ENCODE measurements at regions not wholly inside any gene's neighbourhood (a gene's known extent, or its start where the extent isn't known, plus 50 kb on each side); places are given as distances from the start of the nearest gene placed in this dataset.

DNA sequence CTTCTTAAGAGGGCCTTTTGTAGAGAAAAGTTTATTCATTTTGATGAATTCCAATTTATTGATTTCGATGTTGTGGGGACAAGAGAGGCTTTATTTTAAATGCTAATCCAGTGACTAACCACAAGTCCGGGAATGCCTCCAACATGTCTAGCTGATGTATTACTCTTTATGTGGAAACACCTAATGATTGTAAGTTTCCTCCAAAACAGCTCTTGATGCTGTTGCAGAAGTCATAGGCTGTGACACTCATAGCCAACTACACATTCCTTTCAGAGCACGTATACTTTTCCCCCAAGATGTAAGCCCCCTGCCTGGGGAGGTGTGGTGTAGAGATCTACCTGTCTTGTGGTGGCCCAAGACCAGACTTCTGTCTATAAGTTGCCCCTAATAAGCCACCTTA is 61.3 kb upstream of the RNF24 start:
- peak; percentile 88 to 93 for DNase-seq (ENCODE audit: low read depth in 2 of 2)
- TF ChIP-seq, protein P1, sequence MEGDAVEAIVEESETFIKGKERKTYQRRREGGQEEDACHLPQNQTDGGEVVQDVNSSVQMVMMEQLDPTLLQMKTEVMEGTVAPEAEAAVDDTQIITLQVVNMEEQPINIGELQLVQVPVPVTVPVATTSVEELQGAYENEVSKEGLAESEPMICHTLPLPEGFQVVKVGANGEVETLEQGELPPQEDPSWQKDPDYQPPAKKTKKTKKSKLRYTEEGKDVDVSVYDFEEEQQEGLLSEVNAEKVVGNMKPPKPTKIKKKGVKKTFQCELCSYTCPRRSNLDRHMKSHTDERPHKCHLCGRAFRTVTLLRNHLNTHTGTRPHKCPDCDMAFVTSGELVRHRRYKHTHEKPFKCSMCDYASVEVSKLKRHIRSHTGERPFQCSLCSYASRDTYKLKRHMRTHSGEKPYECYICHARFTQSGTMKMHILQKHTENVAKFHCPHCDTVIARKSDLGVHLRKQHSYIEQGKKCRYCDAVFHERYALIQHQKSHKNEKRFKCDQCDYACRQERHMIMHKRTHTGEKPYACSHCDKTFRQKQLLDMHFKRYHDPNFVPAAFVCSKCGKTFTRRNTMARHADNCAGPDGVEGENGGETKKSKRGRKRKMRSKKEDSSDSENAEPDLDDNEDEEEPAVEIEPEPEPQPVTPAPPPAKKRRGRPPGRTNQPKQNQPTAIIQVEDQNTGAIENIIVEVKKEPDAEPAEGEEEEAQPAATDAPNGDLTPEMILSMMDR (IDR thresholded peaks at IDR 0.05; ENCODE audit: low read depth, low read length), result no peak
- no peak overlapping the region for H3K4me3 ChIP-seq (replicated peaks in 1 of 2; ENCODE audit: low read depth in 2 of 2, low read length in 2 of 2)

DNA sequence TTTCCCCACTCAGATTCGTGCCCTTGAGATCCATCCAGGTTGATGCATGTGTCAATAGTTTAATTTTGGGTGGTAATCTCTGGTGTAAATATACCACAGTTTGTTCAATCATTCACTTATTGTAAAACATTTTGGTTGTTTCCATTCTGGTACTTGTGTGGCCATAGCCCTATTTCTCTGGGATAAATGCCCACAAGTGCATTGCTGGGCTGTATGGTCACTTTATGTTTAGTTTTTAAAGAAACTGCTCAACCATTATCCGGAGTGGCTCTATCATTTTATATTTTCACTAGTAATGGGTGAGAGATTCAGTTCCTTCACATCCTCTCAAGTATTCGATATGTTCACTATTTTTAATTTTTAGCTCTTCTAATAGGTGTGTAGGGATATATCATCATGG is 60.7 kb upstream of the RNF24 start:
- DNase-seq (ENCODE audit: low read depth in 2 of 2), result no peak
- TF ChIP-seq, protein P1 (IDR thresholded peaks at IDR 0.05; ENCODE audit: low read depth, low read length), result no peak
- no peak overlapping the region for H3K4me3 ChIP-seq (replicated peaks in 1 of 2; ENCODE audit: low read depth in 2 of 2, low read length in 2 of 2)

DNA sequence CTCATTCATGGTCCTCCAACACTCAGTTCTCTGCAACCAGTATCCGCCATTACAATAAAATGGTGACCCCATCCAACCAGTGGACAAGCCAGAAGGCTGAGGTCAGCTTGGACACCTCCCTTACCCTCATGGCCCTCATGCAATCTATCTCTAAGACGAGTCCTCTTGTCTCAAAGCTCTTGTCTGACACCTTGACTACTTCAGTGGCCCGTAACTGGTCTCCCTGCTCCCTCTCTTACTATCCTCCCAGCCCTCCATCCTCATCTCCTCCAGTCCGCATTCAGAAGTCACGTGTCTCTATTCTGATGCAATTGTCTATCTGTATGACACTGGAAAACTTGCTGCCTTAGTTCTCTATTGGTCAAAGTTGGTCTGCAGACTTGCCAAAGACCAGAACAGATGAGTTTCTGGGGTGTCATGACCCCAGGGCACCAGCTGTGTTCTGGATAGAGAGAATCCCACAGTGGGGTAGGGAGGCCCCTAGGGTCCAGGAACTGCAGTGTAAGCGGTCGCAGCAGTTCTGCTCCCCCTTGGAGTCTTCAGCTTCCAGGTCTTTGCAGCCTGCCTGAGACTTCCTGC is 59.6 kb upstream of the RNF24 start:
- no peak overlapping the region for H3K4me3 ChIP-seq (replicated peaks in 1 of 2; ENCODE audit: low read depth in 2 of 2, low read length in 2 of 2)
- no peak for DNase-seq (ENCODE audit: low read depth in 2 of 2)
- TF ChIP-seq, protein P1 (IDR thresholded peaks at IDR 0.05; ENCODE audit: low read depth, low read length), result no peak

DNA sequence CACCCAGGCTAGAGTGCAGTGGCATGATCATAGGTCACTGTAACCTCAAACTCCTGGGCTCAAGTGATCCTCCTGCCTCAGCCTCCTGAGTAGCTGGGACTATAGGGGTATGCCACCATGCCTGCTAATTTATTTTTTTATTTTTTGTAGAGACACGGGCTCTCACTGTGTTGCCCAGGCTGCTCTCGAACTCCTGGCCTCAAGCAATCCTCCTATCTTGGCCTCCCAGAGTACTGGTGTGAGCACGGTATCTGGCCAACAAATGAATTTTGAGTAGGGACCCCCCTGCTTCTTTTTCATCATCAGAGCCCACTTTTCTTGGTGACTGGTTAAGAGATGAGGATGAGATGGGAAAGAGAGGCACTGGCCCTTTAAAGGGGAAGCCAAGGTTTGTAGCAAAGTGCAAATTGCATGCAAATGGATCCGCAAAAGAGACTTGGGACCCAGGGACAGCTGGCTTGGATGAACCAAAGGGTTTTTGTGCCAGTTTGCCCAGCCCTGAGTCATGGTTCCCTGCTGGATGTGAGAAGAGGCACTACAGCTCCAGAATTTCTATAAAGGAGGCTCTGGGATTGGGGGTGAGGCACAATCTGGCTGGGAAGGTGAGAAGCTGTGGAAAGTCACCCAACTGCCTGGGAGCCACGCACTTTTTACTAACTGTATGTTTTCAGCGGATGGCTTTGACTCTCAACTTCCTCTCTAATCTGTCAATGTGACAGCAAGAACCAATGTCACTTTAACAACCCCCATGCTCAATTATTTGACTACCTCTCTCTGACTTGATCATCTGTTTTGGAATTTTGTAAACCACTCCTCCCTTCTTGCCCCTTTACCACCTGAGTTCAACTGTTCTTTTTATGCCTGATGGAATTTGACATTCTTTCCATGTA is 58.7 kb upstream of the RNF24 start:
- H3K4me3 ChIP-seq (replicated peaks in 1 of 2; ENCODE audit: low read depth in 2 of 2, low read length in 2 of 2), result no peak overlapping the region
- TF ChIP-seq, protein P1 (IDR thresholded peaks at IDR 0.05; ENCODE audit: low read depth, low read length), result no peak
- DNase-seq (ENCODE audit: low read depth in 2 of 2), result no peak

DNA sequence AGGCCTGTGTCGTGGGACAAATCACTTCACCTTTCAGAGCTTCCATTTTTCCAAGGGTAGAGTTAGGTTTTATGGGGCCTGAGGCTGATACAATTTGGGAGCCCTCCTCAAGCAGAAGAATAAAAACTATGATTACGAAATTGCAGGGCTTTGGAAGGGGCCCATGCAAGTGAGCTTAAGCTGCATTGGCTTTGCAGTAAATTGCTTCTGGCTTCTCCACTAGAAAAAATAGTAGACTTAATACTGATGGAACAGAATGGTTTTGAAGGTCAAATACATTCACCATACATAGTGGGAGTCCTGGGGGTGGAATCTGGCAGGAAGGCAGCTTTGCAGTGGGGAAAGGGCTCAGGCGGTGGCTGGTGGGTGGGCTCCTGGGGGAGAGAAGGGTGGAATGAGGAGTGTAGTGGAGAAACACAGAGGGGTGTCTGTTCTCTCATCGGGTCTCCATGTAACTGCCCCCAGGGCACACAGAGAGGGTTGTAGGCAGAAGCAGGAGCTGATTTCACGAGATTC is 55.9 kb upstream of the RNF24 start:
- DNase-seq (ENCODE audit: low read depth in 2 of 2), result peak in 1 of 2 donors; percentile 60
- TF ChIP-seq, protein P1 (IDR thresholded peaks at IDR 0.05; ENCODE audit: low read depth, low read length), result no peak

DNA sequence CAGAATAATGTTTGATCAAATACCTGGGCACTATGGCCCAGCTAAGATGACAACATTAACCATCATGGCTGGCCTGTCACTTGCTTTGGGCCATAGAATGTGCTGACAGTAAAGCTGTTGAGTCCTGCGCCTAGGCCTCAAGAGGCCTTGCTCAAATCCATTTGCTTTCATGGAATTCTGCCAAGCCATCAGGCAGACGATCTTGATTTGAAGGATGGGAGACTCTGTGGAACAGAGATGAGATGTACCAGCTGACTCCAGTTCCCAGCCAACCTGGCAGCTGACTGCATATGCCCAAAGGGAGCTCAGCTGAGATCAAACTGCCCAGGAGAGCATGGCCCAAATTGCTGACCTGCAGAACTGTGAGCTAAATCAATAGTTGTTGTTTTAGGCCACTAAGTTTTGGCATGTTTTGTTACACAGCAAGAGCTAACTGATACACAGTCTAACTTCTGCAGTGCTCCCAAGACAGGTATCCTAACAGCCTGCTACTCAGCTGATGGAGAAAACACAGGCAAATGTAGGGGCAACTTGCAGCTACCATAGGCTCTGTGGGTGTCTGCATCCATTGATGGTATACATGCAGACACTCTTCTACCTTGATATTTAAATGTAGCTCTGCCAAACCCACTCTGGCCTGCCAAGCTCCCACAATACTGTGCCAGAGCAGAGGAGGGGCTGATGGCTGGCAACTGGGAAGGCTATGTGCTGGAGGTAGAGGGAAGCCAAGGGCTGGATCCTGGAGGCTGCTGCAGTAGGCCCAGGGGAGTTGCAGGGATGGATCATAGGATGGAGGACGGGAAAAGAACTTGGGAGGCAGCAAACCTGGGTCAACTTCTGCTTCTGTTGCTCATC is 55.2 kb upstream of the RNF24 start:
- H3K4me3 ChIP-seq (replicated peaks in 1 of 2; ENCODE audit: low read depth in 2 of 2, low read length in 2 of 2), result no peak overlapping the region
- no peak for DNase-seq (ENCODE audit: low read depth in 2 of 2)
- TF ChIP-seq, protein P1 (IDR thresholded peaks at IDR 0.05; ENCODE audit: low read depth, low read length), result no peak

More for the DNA sequence above, 55.9 kb upstream of the RNF24 start:
- H3K4me3 ChIP-seq (replicated peaks in 1 of 2; ENCODE audit: low read depth in 2 of 2, low read length in 2 of 2), result no peak overlapping the region
